Fibroblast of lung (primary cell): ENCODE measurements at regions not wholly inside any gene's neighbourhood (a gene's known extent, or its start where the extent isn't known, plus 50 kb on each side); places are given as distances from the start of the nearest gene placed in this dataset.

Experiments
- CTCF ChIP-seq, 2 donors: IDR thresholded peaks in 1 of 2; conservative IDR thresholded peaks in 1 of 2; 1 replicate in 1 of 2; 2 replicates in 1 of 2; pipeline ENCODE4 v1.5.1; 2011 to 2012; ENCODE audit warnings: low read length in 2 of 2, control low read depth in 1 of 2, inconsistent platforms in 1 of 2, low read depth in 1 of 2, mild to moderate bottlenecking in 1 of 2
- EZH2 ChIP-seq: IDR thresholded peaks from 2 replicates; pipeline ENCODE4 v1.5.1; 2012; ENCODE audit warnings: low read length, control low read depth, mild to moderate bottlenecking; ENCODE audit errors: missing control alignments

GRCh38 chr5:111926026-111926425 is 169.0 kb upstream of the NREP start:
- no peak for TF ChIP-seq CTCF (conservative IDR thresholded peaks at IDR 0.05 in 1 of 2, IDR thresholded peaks at IDR 0.05 in 1 of 2; ENCODE audit: low read depth in 1 of 2, low read length in 2 of 2)
- TF ChIP-seq EZH2, result no peak
